ENCODE measurements at regions not wholly inside any gene's neighbourhood (a gene's known extent, or its start where the extent isn't known, plus 50 kb on each side); places are given as distances from the start of the nearest gene placed in this dataset.

DNA sequence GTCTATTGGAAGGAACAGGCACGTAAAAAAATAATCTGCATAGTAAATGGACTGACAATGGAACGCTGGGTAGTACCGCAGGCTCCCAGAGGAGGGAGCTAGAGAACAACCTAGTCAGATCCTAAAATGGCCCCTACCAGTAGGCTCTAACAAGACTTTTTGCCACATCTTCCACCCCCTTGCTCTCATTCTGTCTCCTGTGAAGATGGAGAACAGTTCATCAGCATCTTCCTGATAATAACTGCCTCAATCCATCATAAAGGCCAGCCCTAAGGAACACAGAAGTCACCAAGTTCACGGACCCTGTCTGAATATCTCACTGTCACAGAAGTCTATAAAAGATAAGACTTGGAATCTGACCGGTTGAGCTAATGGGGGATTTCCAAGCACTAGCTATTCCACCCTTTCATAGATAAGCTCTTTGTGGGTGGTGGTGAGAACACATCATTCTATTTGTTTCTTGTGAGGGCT is 133.4 kb downstream of the SLC1A3 start:
- WGBS (ENCODE audit: low lambda C conversion rate, missing lambda C conversion rate) = 9% methylated on average over 5 of the region's 5 CpGs
- Histone ChIP-seq H4K20me1 (ENCODE audit: insufficient read depth, poor library complexity, severe bottlenecking) (no peaks in the 10 kb centered on the region), H3K36me3 (replicated peaks; ENCODE audit: insufficient read depth, low read depth) (no peaks in the 10 kb centered on the region), H3K27ac (peak overlapping the region; percentile 76), H2AFZ (no peak overlapping the region), H3K9me3 (ENCODE audit: low read depth) (no peaks in the 10 kb centered on the region), H3K4me3 (no peak overlapping the region), H3K9me2 (replicated peaks; ENCODE audit: insufficient read depth) (no peaks in the 10 kb centered on the region), H3K4me2 (peak overlapping the region; percentile 47), H3K79me2 (no peaks in the 10 kb centered on the region), H3K4me1 (ENCODE audit: insufficient read depth) (peaks cover 8% of the 10 kb centered on the region), H3K27me3 (no peaks in the 10 kb centered on the region)
- TF ChIP-seq, protein P1, sequence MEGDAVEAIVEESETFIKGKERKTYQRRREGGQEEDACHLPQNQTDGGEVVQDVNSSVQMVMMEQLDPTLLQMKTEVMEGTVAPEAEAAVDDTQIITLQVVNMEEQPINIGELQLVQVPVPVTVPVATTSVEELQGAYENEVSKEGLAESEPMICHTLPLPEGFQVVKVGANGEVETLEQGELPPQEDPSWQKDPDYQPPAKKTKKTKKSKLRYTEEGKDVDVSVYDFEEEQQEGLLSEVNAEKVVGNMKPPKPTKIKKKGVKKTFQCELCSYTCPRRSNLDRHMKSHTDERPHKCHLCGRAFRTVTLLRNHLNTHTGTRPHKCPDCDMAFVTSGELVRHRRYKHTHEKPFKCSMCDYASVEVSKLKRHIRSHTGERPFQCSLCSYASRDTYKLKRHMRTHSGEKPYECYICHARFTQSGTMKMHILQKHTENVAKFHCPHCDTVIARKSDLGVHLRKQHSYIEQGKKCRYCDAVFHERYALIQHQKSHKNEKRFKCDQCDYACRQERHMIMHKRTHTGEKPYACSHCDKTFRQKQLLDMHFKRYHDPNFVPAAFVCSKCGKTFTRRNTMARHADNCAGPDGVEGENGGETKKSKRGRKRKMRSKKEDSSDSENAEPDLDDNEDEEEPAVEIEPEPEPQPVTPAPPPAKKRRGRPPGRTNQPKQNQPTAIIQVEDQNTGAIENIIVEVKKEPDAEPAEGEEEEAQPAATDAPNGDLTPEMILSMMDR (IDR thresholded peaks at IDR 0.05; ENCODE audit: poor library complexity) = peak; percentile 71
- TF ChIP-seq EZH2 (IDR thresholded peaks at IDR 0.05; ENCODE audit: borderline replicate concordance) = no peak
- no peak for TF ChIP-seq EZH2phosphoT487 (IDR thresholded peaks at IDR 0.05; ENCODE audit: low read depth, severe bottlenecking, unreplicated experiment)
- peak; percentile 79 for DNase-seq (ENCODE audit: low spot score)

DNA sequence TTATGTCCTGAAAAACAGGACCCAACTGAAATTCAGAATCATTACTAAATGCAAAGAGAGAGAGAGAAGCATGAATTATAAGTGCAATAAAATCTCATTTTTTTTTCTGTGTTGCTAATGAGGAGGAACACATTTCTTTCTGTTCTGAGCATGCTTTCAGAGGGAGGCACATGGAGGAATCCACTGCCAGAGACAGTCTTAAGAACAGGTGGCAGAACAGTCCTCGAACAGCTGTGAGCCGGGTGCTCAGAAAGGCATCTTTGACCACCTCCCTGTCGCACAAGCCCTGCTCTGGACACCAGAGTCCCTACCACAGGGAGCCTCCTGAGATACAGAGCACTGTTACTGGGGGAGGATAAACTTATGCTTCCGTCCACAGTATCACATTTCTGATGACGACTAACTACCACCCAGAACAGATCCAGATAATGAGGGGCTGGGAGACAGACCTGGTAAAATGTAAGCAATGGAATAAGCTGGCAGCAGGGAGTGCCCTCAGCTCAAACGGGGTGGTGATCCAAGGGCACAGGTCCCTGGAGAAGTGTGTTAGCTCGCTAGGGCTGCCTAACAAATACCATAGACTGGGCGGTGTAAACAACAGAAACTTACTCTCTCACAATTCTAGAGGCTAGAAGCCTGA is 134.0 kb downstream of the SLC1A3 start:
- H4K20me1 ChIP-seq (ENCODE audit: insufficient read depth, poor library complexity, severe bottlenecking) = no peaks in the 10 kb centered on the region
- no peak for DNase-seq (ENCODE audit: low spot score)
- 74% methylated on average over 8 of the region's 8 CpGs for WGBS (ENCODE audit: low lambda C conversion rate, missing lambda C conversion rate)
- H3K36me3 ChIP-seq (replicated peaks; ENCODE audit: insufficient read depth, low read depth) = no peaks in the 10 kb centered on the region
- H3K27me3 ChIP-seq = no peaks in the 10 kb centered on the region
- H3K27ac ChIP-seq = peak overlapping the region; percentile 76
- H3K9me3 ChIP-seq (ENCODE audit: low read depth) = no peaks in the 10 kb centered on the region
- H3K79me2 ChIP-seq = no peaks in the 10 kb centered on the region
- H3K4me2 ChIP-seq = peak overlapping the region; percentile 2
- H3K4me3 ChIP-seq = no peak overlapping the region
- no peaks in the 10 kb centered on the region for H3K9me2 ChIP-seq (replicated peaks; ENCODE audit: insufficient read depth)
- H3K4me1 ChIP-seq (ENCODE audit: insufficient read depth) = peaks cover 8% of the 10 kb centered on the region
- H2AFZ ChIP-seq = no peak overlapping the region
- TF ChIP-seq, protein P1 (IDR thresholded peaks at IDR 0.05; ENCODE audit: poor library complexity) = no peak
- TF ChIP-seq EZH2phosphoT487 (IDR thresholded peaks at IDR 0.05; ENCODE audit: low read depth, severe bottlenecking, unreplicated experiment) (no peak), EZH2 (IDR thresholded peaks at IDR 0.05; ENCODE audit: borderline replicate concordance) (no peak)

DNA sequence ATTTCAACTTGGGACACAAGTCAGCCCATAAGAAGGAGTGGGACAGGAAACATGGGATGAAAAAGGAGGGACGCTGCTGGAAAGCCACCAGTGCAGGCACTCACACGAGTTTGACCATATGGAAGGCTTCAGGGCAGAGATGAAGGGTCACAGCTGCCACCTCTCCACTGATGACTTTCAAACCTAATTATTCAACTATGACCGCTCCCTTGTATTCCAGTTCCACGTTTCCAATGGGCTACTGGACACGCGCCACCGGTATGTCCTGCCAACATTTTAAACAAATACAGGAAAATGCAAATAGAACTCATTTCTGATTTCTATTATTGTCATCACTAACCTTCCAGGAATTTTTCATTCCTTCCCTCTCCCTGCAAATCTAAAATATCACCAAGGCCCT is 134.7 kb downstream of the SLC1A3 start:
- no peaks in the 10 kb centered on the region for H3K9me2 ChIP-seq (replicated peaks; ENCODE audit: insufficient read depth)
- H3K4me2 ChIP-seq = no peak overlapping the region
- no peak for TF ChIP-seq EZH2 (IDR thresholded peaks at IDR 0.05; ENCODE audit: borderline replicate concordance)
- no peak for TF ChIP-seq EZH2phosphoT487 (IDR thresholded peaks at IDR 0.05; ENCODE audit: low read depth, severe bottlenecking, unreplicated experiment)
- TF ChIP-seq, protein P1 (IDR thresholded peaks at IDR 0.05; ENCODE audit: poor library complexity) = no peak
- no peak overlapping the region for H2AFZ ChIP-seq
- H3K4me1 ChIP-seq (ENCODE audit: insufficient read depth) = peaks cover 11% of the 10 kb centered on the region
- no peak overlapping the region for H3K4me3 ChIP-seq
- H3K79me2 ChIP-seq = no peaks in the 10 kb centered on the region
- peak overlapping the region; percentile 76 for H3K27ac ChIP-seq
- no peaks in the 10 kb centered on the region for H3K36me3 ChIP-seq (replicated peaks; ENCODE audit: insufficient read depth, low read depth)
- no peak for DNase-seq (ENCODE audit: low spot score)
- H4K20me1 ChIP-seq (ENCODE audit: insufficient read depth, poor library complexity, severe bottlenecking) = no peaks in the 10 kb centered on the region
- H3K27me3 ChIP-seq = no peaks in the 10 kb centered on the region
- 83% methylated on average over 7 of the region's 7 CpGs for WGBS (ENCODE audit: low lambda C conversion rate, missing lambda C conversion rate)
- H3K9me3 ChIP-seq (ENCODE audit: low read depth) = no peaks in the 10 kb centered on the region
